ENCODE measurements at regions not wholly inside any gene's neighbourhood (a gene's known extent, or its start where the extent isn't known, plus 50 kb on each side); places are given as distances from the start of the nearest gene placed in this dataset.

DNA sequence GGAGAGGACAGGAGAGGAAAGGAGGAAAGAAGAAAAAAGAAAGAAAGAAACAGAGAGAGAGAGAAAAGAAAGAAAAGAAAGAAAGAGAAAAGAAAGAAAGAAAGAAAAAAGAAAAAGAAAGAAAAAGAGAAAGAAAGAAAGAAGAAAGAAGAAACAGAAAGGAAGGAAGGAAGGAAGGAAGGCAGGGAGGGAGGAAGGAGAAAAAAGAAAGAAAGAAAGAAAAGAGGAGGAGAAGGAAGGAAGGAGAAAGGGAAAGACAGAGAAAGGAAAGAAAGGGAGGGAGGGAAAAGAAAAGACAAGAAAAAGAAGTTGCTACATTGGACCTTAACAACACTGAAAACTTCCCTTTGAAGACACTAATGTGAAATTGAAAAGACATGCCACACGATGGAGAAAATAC lies 56.6 kb upstream of the CCL2 start:
- TF ChIP-seq, protein P1, sequence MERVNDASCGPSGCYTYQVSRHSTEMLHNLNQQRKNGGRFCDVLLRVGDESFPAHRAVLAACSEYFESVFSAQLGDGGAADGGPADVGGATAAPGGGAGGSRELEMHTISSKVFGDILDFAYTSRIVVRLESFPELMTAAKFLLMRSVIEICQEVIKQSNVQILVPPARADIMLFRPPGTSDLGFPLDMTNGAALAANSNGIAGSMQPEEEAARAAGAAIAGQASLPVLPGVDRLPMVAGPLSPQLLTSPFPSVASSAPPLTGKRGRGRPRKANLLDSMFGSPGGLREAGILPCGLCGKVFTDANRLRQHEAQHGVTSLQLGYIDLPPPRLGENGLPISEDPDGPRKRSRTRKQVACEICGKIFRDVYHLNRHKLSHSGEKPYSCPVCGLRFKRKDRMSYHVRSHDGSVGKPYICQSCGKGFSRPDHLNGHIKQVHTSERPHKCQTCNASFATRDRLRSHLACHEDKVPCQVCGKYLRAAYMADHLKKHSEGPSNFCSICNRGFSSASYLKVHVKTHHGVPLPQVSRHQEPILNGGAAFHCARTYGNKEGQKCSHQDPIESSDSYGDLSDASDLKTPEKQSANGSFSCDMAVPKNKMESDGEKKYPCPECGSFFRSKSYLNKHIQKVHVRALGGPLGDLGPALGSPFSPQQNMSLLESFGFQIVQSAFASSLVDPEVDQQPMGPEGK (CRISPR knock-in tag; IDR thresholded peaks at IDR 0.05; ENCODE audit: borderline replicate concordance): no peak
- TF ChIP-seq ZC3H10 (CRISPR knock-in tag; IDR thresholded peaks at IDR 0.05) (no peak), PPARA (CRISPR knock-in tag; IDR thresholded peaks at IDR 0.05; ENCODE audit: borderline replicate concordance) (no peak), TOX (CRISPR knock-in tag; IDR thresholded peaks at IDR 0.05; ENCODE audit: borderline replicate concordance) (no peak), CSDC2 (CRISPR knock-in tag; IDR thresholded peaks at IDR 0.05) (no peak)
- TF ChIP-seq, protein P2, sequence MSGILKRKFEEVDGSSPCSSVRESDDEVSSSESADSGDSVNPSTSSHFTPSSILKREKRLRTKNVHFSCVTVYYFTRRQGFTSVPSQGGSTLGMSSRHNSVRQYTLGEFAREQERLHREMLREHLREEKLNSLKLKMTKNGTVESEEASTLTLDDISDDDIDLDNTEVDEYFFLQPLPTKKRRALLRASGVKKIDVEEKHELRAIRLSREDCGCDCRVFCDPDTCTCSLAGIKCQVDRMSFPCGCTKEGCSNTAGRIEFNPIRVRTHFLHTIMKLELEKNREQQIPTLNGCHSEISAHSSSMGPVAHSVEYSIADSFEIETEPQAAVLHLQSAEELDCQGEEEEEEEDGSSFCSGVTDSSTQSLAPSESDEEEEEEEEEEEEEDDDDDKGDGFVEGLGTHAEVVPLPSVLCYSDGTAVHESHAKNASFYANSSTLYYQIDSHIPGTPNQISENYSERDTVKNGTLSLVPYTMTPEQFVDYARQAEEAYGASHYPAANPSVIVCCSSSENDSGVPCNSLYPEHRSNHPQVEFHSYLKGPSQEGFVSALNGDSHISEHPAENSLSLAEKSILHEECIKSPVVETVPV (CRISPR knock-in tag; IDR thresholded peaks at IDR 0.05): no peak
